Keratinocyte (primary cell): ENCODE measurements at regions not wholly inside any gene's neighbourhood (a gene's known extent, or its start where the extent isn't known, plus 50 kb on each side); places are given as distances from the start of the nearest gene placed in this dataset.

Experiments used
- DNase-seq: peaks from one replicate; pipeline ENCODE4 v3.0.0-alpha.2; 2011; ENCODE audit warnings: low read depth, missing footprints, low spot score
- FAIRE-seq: peaks from 2 replicates; lab custom pipeline; 2011; peaks lifted over from hg19 to GRCh38; lab: Jason Lieb, UNC
- H2AFZ ChIP-seq: 2 replicates; pipeline ENCODE4 v1.6.0; 2012; ENCODE audit warnings: low read length, control low read depth, inconsistent platforms; ENCODE audit not compliant: control insufficient read depth
- H3K27ac ChIP-seq: 2 replicates; pipeline ENCODE4 v1.5.1; 2011; ENCODE audit warnings: low read length; ENCODE audit not compliant: control insufficient read depth, insufficient read depth
- H3K27me3 ChIP-seq: 3 replicates; pipeline ENCODE4 v1.6.0; 2011; ENCODE audit warnings: low read length; ENCODE audit not compliant: control insufficient read depth, insufficient read depth; ENCODE audit errors: extremely low read depth
- H3K36me3 ChIP-seq, 2 experiments: 2 replicates in 1 of 2; 3 replicates in 1 of 2; pipeline ENCODE4 v1.5.1; 2011; ENCODE audit warnings: low read length in 2 of 2, mild to moderate bottlenecking in 1 of 2; ENCODE audit not compliant: control insufficient read depth in 2 of 2, insufficient read depth in 2 of 2; ENCODE audit errors: extremely low read depth in 1 of 2
- H3K4me1 ChIP-seq: 3 replicates; pipeline ENCODE4 v1.5.1; 2011; ENCODE audit warnings: low read length; ENCODE audit not compliant: control insufficient read depth, insufficient read depth; ENCODE audit errors: extremely low read depth
- H3K4me2 ChIP-seq: 3 replicates; pipeline ENCODE4 v1.6.0; 2011; ENCODE audit warnings: low read depth, low read length; ENCODE audit not compliant: control insufficient read depth, insufficient read depth; ENCODE audit errors: extremely low read depth
- H3K4me3 ChIP-seq, 3 experiments: fragments of 200-600 bp in 1 of 3; sonication (generic) in 1 of 3; 2 replicates in 2 of 3; 3 replicates in 1 of 3; pipeline ENCODE4 v1.5.1; 2011 to 2016; ENCODE audit warnings: low read length in 3 of 3, mild to moderate bottlenecking in 3 of 3, control low read depth in 2 of 3, inconsistent platforms in 1 of 3, low read depth in 1 of 3, mixed read lengths in 1 of 3, mixed run types in 1 of 3, moderate library complexity in 1 of 3; ENCODE audit not compliant: control insufficient read depth in 2 of 3, insufficient read depth in 2 of 3; ENCODE audit errors: extremely low read depth in 1 of 3
- H3K79me2 ChIP-seq: 2 replicates; pipeline ENCODE4 v1.6.0; 2012; ENCODE audit warnings: low read length; ENCODE audit not compliant: control insufficient read depth, insufficient read depth
- H3K9ac ChIP-seq: 3 replicates; pipeline ENCODE4 v1.6.0; 2011; ENCODE audit warnings: low read length; ENCODE audit not compliant: control insufficient read depth, insufficient read depth; ENCODE audit errors: extremely low read depth
- H3K9me1 ChIP-seq: 3 replicates; pipeline ENCODE4 v1.6.0; 2011; ENCODE audit warnings: low read length; ENCODE audit not compliant: control insufficient read depth, insufficient read depth; ENCODE audit errors: extremely low read depth
- H3K9me3 ChIP-seq: 2 replicates; pipeline ENCODE4 v1.5.1; 2012; ENCODE audit warnings: low read depth, low read length; ENCODE audit not compliant: control insufficient read depth
- H4K20me1 ChIP-seq: 3 replicates; pipeline ENCODE4 v1.6.0; 2011; ENCODE audit warnings: low read length; ENCODE audit not compliant: control insufficient read depth, insufficient read depth; ENCODE audit errors: extremely low read depth
- CTCF ChIP-seq, 3 experiments: IDR thresholded peaks in 1 of 3; conservative IDR thresholded peaks in 1 of 3; optimal IDR thresholded peaks in 1 of 3; 2 replicates in 2 of 3; 3 replicates in 1 of 3; pipeline versions ENCODE3 to v1.5.1; 2011; ENCODE audit warnings: low read length in 3 of 3, mild to moderate bottlenecking in 3 of 3, moderate library complexity in 2 of 3, control low read depth in 1 of 3, inconsistent platforms in 1 of 3; ENCODE audit not compliant: insufficient read depth in 2 of 3; ENCODE audit errors: extremely low read depth in 1 of 3
- EZH2 ChIP-seq: IDR thresholded peaks from one replicate; pipeline ENCODE4 v1.6.1; 2012; ENCODE audit warnings: inconsistent platforms, mild to moderate bottlenecking, low read length, moderate library complexity
- dilution Hi-C: fragments of 300-500 bp; cut with MboI; formaldehyde crosslinking; loops from one replicate; pipeline ENCODE4 v1.7.0; 2020; ENCODE audit warnings: low sequenced_read_pairs; ENCODE audit not compliant: extremely low pct_ligation_motif_present

GRCh38 chr11:50174189-50174588 is 141.5 kb downstream of the OR4C45 start:
- H2AFZ ChIP-seq: peak overlapping the region; percentile 16
- no peaks in the 10 kb centered on the region for H3K4me1 ChIP-seq
- no peak for TF ChIP-seq EZH2
- peak in 1 of 3 experiments; percentile 33 for TF ChIP-seq CTCF (optimal IDR thresholded peaks at IDR 0.05 in 1 of 3, IDR thresholded peaks at IDR 0.05 in 1 of 3, conservative IDR thresholded peaks at IDR 0.05 in 1 of 3; ENCODE audit: extremely low read depth in 1 of 3, insufficient read depth in 2 of 3, low read length in 3 of 3)
- dilution Hi-C loops: no loop called here
- no peaks in the 10 kb centered on the region for H3K9me1 ChIP-seq
- no peaks in the 10 kb centered on the region for H3K36me3 ChIP-seq
- no peak overlapping the region for H3K4me3 ChIP-seq
- no peaks in the 10 kb centered on the region for H3K27me3 ChIP-seq
- H4K20me1 ChIP-seq: no peaks in the 10 kb centered on the region
- H3K27ac ChIP-seq: no peak overlapping the region
- FAIRE-seq (no peak), DNase-seq (no peak)
- H3K79me2 ChIP-seq: no peaks in the 10 kb centered on the region
- H3K4me2 ChIP-seq: no peak overlapping the region
- H3K9me3 ChIP-seq: no peaks in the 10 kb centered on the region
- H3K9ac ChIP-seq: no peak overlapping the region

DNA sequence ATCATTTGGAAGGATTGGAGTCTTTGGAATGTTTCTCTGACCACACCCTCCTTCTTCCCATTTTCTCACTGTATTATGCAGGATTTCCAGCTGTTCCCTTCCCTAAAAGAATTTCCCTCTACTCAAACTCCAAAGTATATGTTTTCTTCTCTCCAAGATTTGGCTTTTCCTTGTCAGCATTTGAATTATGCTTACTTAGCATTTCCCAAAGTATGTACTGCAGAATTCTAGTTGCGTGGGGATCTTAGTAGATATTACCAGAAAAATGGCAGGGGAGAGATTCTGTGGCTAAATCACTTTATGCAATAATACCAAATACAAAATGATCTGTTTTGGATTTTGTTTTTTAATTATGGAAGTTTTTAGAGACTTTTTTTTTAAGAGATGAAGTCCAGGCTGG is 142.3 kb downstream of the OR4C45 start:
- Histone ChIP-seq H4K20me1 (no peaks in the 10 kb centered on the region), H3K27ac (no peak overlapping the region), H2AFZ (no peak overlapping the region), H3K9me1 (no peaks in the 10 kb centered on the region), H3K9me3 (no peaks in the 10 kb centered on the region), H3K4me1 (no peaks in the 10 kb centered on the region), H3K27me3 (no peaks in the 10 kb centered on the region), H3K4me2 (no peak overlapping the region), H3K79me2 (no peaks in the 10 kb centered on the region), H3K4me3 (no peak overlapping the region), H3K36me3 (no peaks in the 10 kb centered on the region), H3K9ac (no peak overlapping the region)
- DNase-seq (no peak), FAIRE-seq (no peak)
- dilution Hi-C loops: no loop called here
- no peak for TF ChIP-seq CTCF (optimal IDR thresholded peaks at IDR 0.05 in 1 of 3, IDR thresholded peaks at IDR 0.05 in 1 of 3, conservative IDR thresholded peaks at IDR 0.05 in 1 of 3; ENCODE audit: extremely low read depth in 1 of 3, insufficient read depth in 2 of 3, low read length in 3 of 3)
